H1 (cell line): ENCODE measurements at regions not wholly inside any gene's neighbourhood (a gene's known extent, or its start where the extent isn't known, plus 50 kb on each side); places are given as distances from the start of the nearest gene placed in this dataset.

Experiments used
- CTCF ChIA-PET: fragments of 300-600 bp; sonication (Branson Sonifier 250); formaldehyde crosslinking; loops from one replicate; lab custom pipeline; 2021; ENCODE audit not compliant: partially characterized antibody; lab: Charles Lee
- POLR2A ChIA-PET: fragments of 300-600 bp; sonication (Branson Sonifier 250); formaldehyde crosslinking; loops from one replicate; lab custom pipeline; 2021; ENCODE audit warnings: inconsistent platforms; ENCODE audit not compliant: partially characterized antibody; lab: Charles Lee
- DNase-seq, 2 experiments: peaks; one replicate each; pipeline versions ENCODE4 v3.0.0 to v3.0.0-alpha.2; 2010 to 2022; ENCODE audit warnings: low spot score in 2 of 2, low read depth in 1 of 2, mixed read lengths in 1 of 2
- FAIRE-seq: peaks from 2 replicates; lab custom pipeline; 2011; peaks lifted over from hg19 to GRCh38; lab: Jason Lieb, UNC
- H2AFZ ChIP-seq: 2 replicates; pipeline ENCODE4 v1.8.1; 2012; ENCODE audit warnings: low read length, inconsistent platforms
- H2AK5ac ChIP-seq: 2 replicates; pipeline ENCODE4 v1.6.1; 2013; ENCODE audit warnings: low read depth, low read length
- H2BK120ac ChIP-seq: replicated peaks from 2 replicates; pipeline ENCODE3; 2013; ENCODE audit warnings: low read depth, low read length, inconsistent platforms
- H2BK12ac ChIP-seq: 2 replicates; pipeline ENCODE4 v1.6.1; 2013; ENCODE audit warnings: low read depth, low read length
- H2BK15ac ChIP-seq: 2 replicates; pipeline ENCODE4 v1.6.1; 2013; ENCODE audit warnings: low read length
- H2BK20ac ChIP-seq: 2 replicates; pipeline ENCODE4 v1.6.1; 2013; ENCODE audit warnings: low read length
- H2BK5ac ChIP-seq: 2 replicates; pipeline ENCODE4 v1.6.1; 2013; ENCODE audit warnings: low read depth, low read length
- H3K14ac ChIP-seq: 2 replicates; pipeline ENCODE4 v1.6.1; 2013; ENCODE audit warnings: inconsistent platforms; ENCODE audit not compliant: insufficient read length
- H3K18ac ChIP-seq: 2 replicates; pipeline ENCODE4 v1.6.1; 2013; ENCODE audit warnings: low read length; ENCODE audit errors: extremely low read depth
- H3K23ac ChIP-seq: 2 replicates; pipeline ENCODE4 v1.6.1; 2013; ENCODE audit warnings: inconsistent platforms; ENCODE audit not compliant: insufficient read length
- H3K23me2 ChIP-seq: 2 replicates; pipeline ENCODE4 v1.6.1; 2013; ENCODE audit warnings: low read depth, low read length
- H3K27ac ChIP-seq: 2 replicates; pipeline ENCODE4 v1.6.1; 2011; ENCODE audit warnings: low read depth, low read length, inconsistent platforms
- H3K27me3 ChIP-seq, 4 experiments: replicated peaks in 1 of 4; 1 replicate in 1 of 4; 2 replicates in 3 of 4; pipeline versions ENCODE4 v1.6.1 to v1.8.1; 2011 to 2013; ENCODE audit warnings: low read length in 3 of 4, mild to moderate bottlenecking in 3 of 4, inconsistent platforms in 2 of 4, mixed read lengths in 2 of 4, moderate library complexity in 1 of 4; ENCODE audit not compliant: control insufficient read depth in 3 of 4, insufficient read depth in 3 of 4; ENCODE audit errors: extremely low read depth in 1 of 4
- H3K36me3 ChIP-seq, 4 experiments: 2 replicates each; pipeline versions ENCODE4 v1.6.1 to v1.8.1; 2011 to 2013; ENCODE audit warnings: mild to moderate bottlenecking in 4 of 4, low read length in 3 of 4, moderate library complexity in 2 of 4, control low read depth in 1 of 4, inconsistent platforms in 1 of 4; ENCODE audit not compliant: insufficient read depth in 4 of 4, control insufficient read depth in 2 of 4
- H3K4ac ChIP-seq: replicated peaks from 2 replicates; pipeline ENCODE3; 2013; ENCODE audit warnings: low read length, low read depth, mixed read lengths, inconsistent platforms; ENCODE audit not compliant: insufficient read length
- H3K4me1 ChIP-seq, 4 experiments: replicated peaks in 1 of 4; 1 replicate in 1 of 4; 2 replicates in 3 of 4; pipeline versions ENCODE4 v1.6.1 to v1.8.1; 2011 to 2013; ENCODE audit warnings: low read length in 3 of 4, inconsistent platforms in 2 of 4, mixed read lengths in 1 of 4; ENCODE audit not compliant: insufficient read depth in 4 of 4, control insufficient read depth in 3 of 4
- H3K4me2 ChIP-seq, 2 experiments: 2 replicates each; pipeline versions ENCODE4 v1.6.1 to v1.8.1; 2011 to 2013; ENCODE audit warnings: low read depth in 2 of 2, low read length in 2 of 2, control low read depth in 1 of 2, inconsistent platforms in 1 of 2, mild to moderate bottlenecking in 1 of 2; ENCODE audit not compliant: insufficient read depth in 1 of 2
- H3K4me3 ChIP-seq, 4 experiments: fragments of 200-600, 300-600 bp in 1 of 4; sonication (generic), shearing (Covaris generic), sonication (Bioruptor Twin) in 1 of 4; 2 replicates each; pipeline versions ENCODE4 v1.5.1 to v1.8.1; 2011 to 2016; ENCODE audit warnings: low read length in 4 of 4, low read depth in 3 of 4, control low read depth in 2 of 4, inconsistent platforms in 2 of 4, mild to moderate bottlenecking in 2 of 4, mixed read lengths in 1 of 4, moderate library complexity in 1 of 4; ENCODE audit not compliant: insufficient read depth in 2 of 4; ENCODE audit errors: extremely low read depth in 1 of 4
- H3K56ac ChIP-seq: replicated peaks from 2 replicates; pipeline ENCODE3; 2013; ENCODE audit warnings: low read depth, mild to moderate bottlenecking, mixed read lengths, low read length, inconsistent platforms; ENCODE audit not compliant: insufficient read length
- H3K79me1 ChIP-seq: 2 replicates; pipeline ENCODE4 v1.6.1; 2013; ENCODE audit warnings: low read depth, low read length, control low read depth
- H3K79me2 ChIP-seq, 2 experiments: 2 replicates each; pipeline versions ENCODE4 v1.6.1 to v1.8.1; 2012 to 2013; ENCODE audit warnings: low read length in 2 of 2, mild to moderate bottlenecking in 2 of 2, inconsistent platforms in 1 of 2; ENCODE audit not compliant: insufficient read depth in 2 of 2, control insufficient read depth in 1 of 2
- H3K9ac ChIP-seq, 4 experiments: replicated peaks in 1 of 4; 1 replicate in 1 of 4; 2 replicates in 3 of 4; pipeline versions ENCODE4 v1.6.1 to v1.8.1; 2011 to 2013; ENCODE audit warnings: low read depth in 3 of 4, low read length in 3 of 4, control low read depth in 2 of 4, mild to moderate bottlenecking in 2 of 4, moderate library complexity in 2 of 4, inconsistent platforms in 1 of 4; ENCODE audit errors: extremely low read depth in 1 of 4
- H3K9me3 ChIP-seq, 2 experiments: 2 replicates each; pipeline versions ENCODE4 v1.6.1 to v1.8.1; 2012 to 2013; ENCODE audit warnings: mild to moderate bottlenecking in 2 of 2, moderate library complexity in 2 of 2, control low read depth in 1 of 2, inconsistent platforms in 1 of 2, low read depth in 1 of 2, low read length in 1 of 2, mixed read lengths in 1 of 2; ENCODE audit not compliant: insufficient read depth in 2 of 2
- H4K20me1 ChIP-seq, 2 experiments: replicated peaks in 1 of 2; 2 replicates each; pipeline versions ENCODE3 to v1.8.1; 2011 to 2013; ENCODE audit warnings: inconsistent platforms in 2 of 2, low read length in 2 of 2, mild to moderate bottlenecking in 1 of 2; ENCODE audit not compliant: insufficient read depth in 2 of 2, control insufficient read depth in 1 of 2
- H4K5ac ChIP-seq: 2 replicates; pipeline ENCODE4 v1.6.1; 2013; ENCODE audit warnings: low read length, low read depth, mixed read lengths, inconsistent platforms; ENCODE audit not compliant: insufficient read length
- H4K8ac ChIP-seq: 2 replicates; pipeline ENCODE4 v1.8.0; 2013; ENCODE audit warnings: mild to moderate bottlenecking, moderate library complexity, low read length, inconsistent platforms; ENCODE audit not compliant: insufficient read depth; ENCODE audit errors: extremely low read depth
- H4K91ac ChIP-seq: replicated peaks from 2 replicates; pipeline ENCODE3; 2013; ENCODE audit warnings: low read length, mixed read lengths, inconsistent platforms; ENCODE audit not compliant: insufficient read length
- CEBPB ChIP-seq: IDR thresholded peaks from 2 replicates; pipeline ENCODE4 v1.6.1; 2012; ENCODE audit warnings: low read depth, low read length
- WGBS, 2 experiments: shearing (Covaris generic) in 1 of 2; methylation state at CpG; one replicate each; pipeline versions ENCODE4 v1.1.6 to v1.1.7; 2013 to 2015; ENCODE audit warnings: low lambda C conversion rate in 2 of 2, mixed read lengths in 2 of 2, inconsistent platforms in 1 of 2, low coverage in 1 of 2, missing lambda C conversion rate in 1 of 2; ENCODE audit not compliant: insufficient replicate concordance in 2 of 2, insufficient coverage in 1 of 2, insufficient read length in 1 of 2; ENCODE audit errors: extremely low coverage in 1 of 2, missing lambda C conversion rate in 1 of 2; 5-methylcytosine and 5-hydroxymethylcytosine counted together

DNA sequence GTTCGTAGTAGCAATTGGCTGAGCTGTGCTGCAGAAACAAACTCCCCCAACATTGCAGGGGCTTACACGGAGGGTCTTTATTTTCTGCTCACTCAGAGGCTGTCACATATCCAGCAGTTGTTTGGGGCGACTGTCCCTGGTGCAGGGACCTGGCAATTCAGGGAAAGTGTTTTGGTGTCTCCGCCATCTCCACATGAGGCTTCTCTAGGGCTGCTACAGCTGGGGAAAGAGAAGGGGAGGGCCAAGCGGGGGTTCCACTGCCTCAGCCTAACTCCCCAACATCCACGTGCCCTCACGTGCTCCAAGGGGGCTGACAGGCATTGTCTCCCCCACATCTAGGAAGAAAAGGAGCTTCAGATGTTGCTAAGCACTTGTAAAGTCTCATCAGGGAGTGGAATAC lies 61.3 kb upstream of the NXT1 start:
- Histone ChIP-seq H2AK5ac (no peak overlapping the region), H2BK120ac (no peak overlapping the region), H2BK20ac (no peak overlapping the region), H3K4me1 (no peaks in the 10 kb centered on the region; a peak in 1 of 7 replicates), H3K79me1 (no peaks in the 10 kb centered on the region), H3K23ac (no peak overlapping the region), H3K23me2 (no peaks in the 10 kb centered on the region; the same call in 1 of the 2 replicates), H2AFZ (no peak overlapping the region), H2BK15ac (no peak overlapping the region), H3K18ac (no peak overlapping the region), H3K4me2 (no peak overlapping the region), H2BK12ac (no peak overlapping the region), H3K9ac (no peak overlapping the region), H4K91ac (no peak overlapping the region), H3K27ac (no peak overlapping the region), H4K5ac (no peak overlapping the region), H3K14ac (no peak overlapping the region), H2BK5ac (no peak overlapping the region), H3K4ac (no peak overlapping the region), H3K27me3 (no peaks in the 10 kb centered on the region), H4K20me1 (no peaks in the 10 kb centered on the region), H3K4me3 (no peak overlapping the region), H3K36me3 (no peaks in the 10 kb centered on the region), H3K56ac (no peak overlapping the region), H4K8ac (no peak overlapping the region), H3K9me3 (no peaks in the 10 kb centered on the region), H3K79me2 (no peaks in the 10 kb centered on the region)
- POLR2A ChIA-PET = no interaction called here
- WGBS, 2 experiments = 86% methylated on average over 7 of the region's 7 CpGs; no CpG with 5 or more reads in 1 of the 2 experiments
- CTCF ChIA-PET = interaction anchor here (0.6 to 2.4 kb wide), 6 partner anchors 8 to 203 kb away, joined by 3 to 8 read pairs (median 3); no protein-coding TSS in a partner anchor
- no peak for DNase-seq
- no peak for TF ChIP-seq CEBPB
- FAIRE-seq = no peak
